Neural cell (in vitro differentiated cells): ENCODE measurements at regions not wholly inside any gene's neighbourhood (a gene's known extent, or its start where the extent isn't known, plus 50 kb on each side); places are given as distances from the start of the nearest gene placed in this dataset.

Experiments
- EZH2 ChIP-seq: fragments of 200-600, 300-800 bp; shearing (Covaris generic), sonication (generic); IDR thresholded peaks from 2 replicates; pipeline ENCODE4 v1.6.1; 2014; ENCODE audit warnings: antibody characterized with exemption, low read length, borderline replicate concordance, mild to moderate bottlenecking; ENCODE audit not compliant: insufficient read depth, poor library complexity, severe bottlenecking
- POLR2AphosphoS5 ChIP-seq: IDR thresholded peaks from 2 replicates; pipeline ENCODE4 v1.6.1; 2012
- RAD21 ChIP-seq: fragments of 450-650 bp; conservative IDR thresholded peaks from 2 replicates; pipeline ENCODE4 v1.6.1; 2014; ENCODE audit warnings: antibody characterized with exemption, mild to moderate bottlenecking, moderate library complexity
- TAF1 ChIP-seq: IDR thresholded peaks from 2 replicates; pipeline ENCODE4 v1.6.1; 2012; ENCODE audit warnings: low read depth
- TF ChIP-seq, protein P1 (sequence below): fragments of 450-650 bp; IDR thresholded peaks from 2 replicates; pipeline ENCODE4 v1.5.1; 2014; ENCODE audit warnings: antibody characterized with exemption, mild to moderate bottlenecking, moderate library complexity; ENCODE audit not compliant: poor library complexity, severe bottlenecking
- TF ChIP-seq, protein P2 (sequence below): IDR thresholded peaks from 2 replicates; pipeline ENCODE4 v1.6.1; 2012; ENCODE audit warnings: borderline replicate concordance

DNA sequence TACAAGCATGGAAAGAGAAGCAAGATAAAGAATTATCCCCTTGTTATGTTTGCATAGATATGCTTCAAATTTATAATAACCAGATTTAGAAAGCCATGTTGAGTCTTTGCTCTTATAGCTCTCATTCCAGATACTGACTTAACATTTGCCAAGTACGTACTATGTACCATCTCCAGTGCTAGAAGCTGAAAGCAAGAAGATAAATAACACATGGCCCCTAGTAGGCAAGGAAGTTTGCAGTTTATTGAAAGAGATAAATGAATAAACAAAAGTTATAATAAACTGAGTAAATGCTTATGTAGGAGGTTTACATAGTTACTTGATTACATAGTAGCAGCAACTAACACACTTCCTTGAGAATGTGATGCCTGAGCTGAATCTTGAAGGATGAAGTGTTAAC is 628.4 kb downstream of the HINT1 start:
- TF ChIP-seq RAD21 (no peak), EZH2 (no peak), TAF1 (no peak), POLR2AphosphoS5 (no peak)
- TF ChIP-seq, protein P1, sequence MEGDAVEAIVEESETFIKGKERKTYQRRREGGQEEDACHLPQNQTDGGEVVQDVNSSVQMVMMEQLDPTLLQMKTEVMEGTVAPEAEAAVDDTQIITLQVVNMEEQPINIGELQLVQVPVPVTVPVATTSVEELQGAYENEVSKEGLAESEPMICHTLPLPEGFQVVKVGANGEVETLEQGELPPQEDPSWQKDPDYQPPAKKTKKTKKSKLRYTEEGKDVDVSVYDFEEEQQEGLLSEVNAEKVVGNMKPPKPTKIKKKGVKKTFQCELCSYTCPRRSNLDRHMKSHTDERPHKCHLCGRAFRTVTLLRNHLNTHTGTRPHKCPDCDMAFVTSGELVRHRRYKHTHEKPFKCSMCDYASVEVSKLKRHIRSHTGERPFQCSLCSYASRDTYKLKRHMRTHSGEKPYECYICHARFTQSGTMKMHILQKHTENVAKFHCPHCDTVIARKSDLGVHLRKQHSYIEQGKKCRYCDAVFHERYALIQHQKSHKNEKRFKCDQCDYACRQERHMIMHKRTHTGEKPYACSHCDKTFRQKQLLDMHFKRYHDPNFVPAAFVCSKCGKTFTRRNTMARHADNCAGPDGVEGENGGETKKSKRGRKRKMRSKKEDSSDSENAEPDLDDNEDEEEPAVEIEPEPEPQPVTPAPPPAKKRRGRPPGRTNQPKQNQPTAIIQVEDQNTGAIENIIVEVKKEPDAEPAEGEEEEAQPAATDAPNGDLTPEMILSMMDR = no peak
- TF ChIP-seq, protein P2, sequence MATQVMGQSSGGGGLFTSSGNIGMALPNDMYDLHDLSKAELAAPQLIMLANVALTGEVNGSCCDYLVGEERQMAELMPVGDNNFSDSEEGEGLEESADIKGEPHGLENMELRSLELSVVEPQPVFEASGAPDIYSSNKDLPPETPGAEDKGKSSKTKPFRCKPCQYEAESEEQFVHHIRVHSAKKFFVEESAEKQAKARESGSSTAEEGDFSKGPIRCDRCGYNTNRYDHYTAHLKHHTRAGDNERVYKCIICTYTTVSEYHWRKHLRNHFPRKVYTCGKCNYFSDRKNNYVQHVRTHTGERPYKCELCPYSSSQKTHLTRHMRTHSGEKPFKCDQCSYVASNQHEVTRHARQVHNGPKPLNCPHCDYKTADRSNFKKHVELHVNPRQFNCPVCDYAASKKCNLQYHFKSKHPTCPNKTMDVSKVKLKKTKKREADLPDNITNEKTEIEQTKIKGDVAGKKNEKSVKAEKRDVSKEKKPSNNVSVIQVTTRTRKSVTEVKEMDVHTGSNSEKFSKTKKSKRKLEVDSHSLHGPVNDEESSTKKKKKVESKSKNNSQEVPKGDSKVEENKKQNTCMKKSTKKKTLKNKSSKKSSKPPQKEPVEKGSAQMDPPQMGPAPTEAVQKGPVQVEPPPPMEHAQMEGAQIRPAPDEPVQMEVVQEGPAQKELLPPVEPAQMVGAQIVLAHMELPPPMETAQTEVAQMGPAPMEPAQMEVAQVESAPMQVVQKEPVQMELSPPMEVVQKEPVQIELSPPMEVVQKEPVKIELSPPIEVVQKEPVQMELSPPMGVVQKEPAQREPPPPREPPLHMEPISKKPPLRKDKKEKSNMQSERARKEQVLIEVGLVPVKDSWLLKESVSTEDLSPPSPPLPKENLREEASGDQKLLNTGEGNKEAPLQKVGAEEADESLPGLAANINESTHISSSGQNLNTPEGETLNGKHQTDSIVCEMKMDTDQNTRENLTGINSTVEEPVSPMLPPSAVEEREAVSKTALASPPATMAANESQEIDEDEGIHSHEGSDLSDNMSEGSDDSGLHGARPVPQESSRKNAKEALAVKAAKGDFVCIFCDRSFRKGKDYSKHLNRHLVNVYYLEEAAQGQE = no peak
